Neural cell (in vitro differentiated cells): ENCODE measurements at regions not wholly inside any gene's neighbourhood (a gene's known extent, or its start where the extent isn't known, plus 50 kb on each side); places are given as distances from the start of the nearest gene placed in this dataset.

ENCODE experiments used
- CTCF ChIP-seq: fragments of 450-650 bp; IDR thresholded peaks from 2 replicates; pipeline ENCODE4 v1.5.1; 2014; ENCODE audit warnings: antibody characterized with exemption, mild to moderate bottlenecking, moderate library complexity; ENCODE audit not compliant: poor library complexity, severe bottlenecking
- EZH2 ChIP-seq: fragments of 200-600, 300-800 bp; shearing (Covaris generic), sonication (generic); IDR thresholded peaks from 2 replicates; pipeline ENCODE4 v1.6.1; 2014; ENCODE audit warnings: antibody characterized with exemption, low read length, borderline replicate concordance, mild to moderate bottlenecking; ENCODE audit not compliant: insufficient read depth, poor library complexity, severe bottlenecking

DNA sequence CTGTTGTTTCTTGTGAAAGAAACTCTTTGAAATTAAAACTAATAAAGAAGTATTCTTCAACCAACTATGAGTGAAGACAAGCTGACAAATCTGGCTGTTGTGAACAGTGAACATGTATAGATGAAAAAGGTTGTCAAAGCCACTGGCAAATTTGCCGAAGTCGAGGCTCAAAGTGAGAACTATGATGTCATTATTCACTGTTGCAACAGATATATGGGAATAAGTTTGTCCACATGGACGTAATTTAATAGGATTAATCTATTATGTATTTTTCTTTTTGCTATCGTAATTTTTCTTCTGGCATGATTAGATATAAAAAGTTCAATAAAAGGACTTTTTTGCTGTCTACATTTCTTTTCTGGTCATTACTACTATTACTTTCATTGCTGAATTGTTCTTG is 223.2 kb upstream of the ZNF507 start:
- TF ChIP-seq CTCF (no peak), EZH2 (no peak)
